ENCODE measurements at regions not wholly inside any gene's neighbourhood (a gene's known extent, or its start where the extent isn't known, plus 50 kb on each side); places are given as distances from the start of the nearest gene placed in this dataset.
"Not testable (repeated sequence)": the region's sequence is repeated elsewhere in the genome, so short reads cannot be mapped to it uniquely, and the experiment has no call there.

DNA sequence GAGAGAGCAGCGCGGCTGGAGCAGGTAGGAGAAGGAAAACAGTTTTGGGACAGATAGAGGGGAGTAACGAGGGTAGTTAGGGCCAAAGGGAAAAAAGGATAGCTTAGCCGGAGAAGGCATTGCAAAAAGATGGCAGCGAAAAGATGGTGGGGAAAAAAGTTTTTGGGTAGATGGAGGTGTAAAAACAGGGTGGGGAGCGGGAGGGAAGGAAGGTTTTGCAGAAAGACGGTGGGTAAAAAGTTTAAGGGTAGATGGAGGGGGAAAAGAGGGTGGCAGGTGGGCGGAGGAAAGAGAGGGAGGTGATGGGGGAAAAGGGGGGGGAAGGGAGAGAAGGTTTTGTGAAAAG, 174.2 kb downstream of the USP22 start:
- not testable (repeated sequence) for FAIRE-seq; H3K36me3 ChIP-seq (ENCODE audit: control insufficient read depth, insufficient read depth, low read length); H3K4me3 ChIP-seq (ENCODE audit: low read depth, low read length); H3K27me3 ChIP-seq (ENCODE audit: control insufficient read depth, insufficient read depth, low read length); DNase-seq (ENCODE audit: low read depth)

DNA sequence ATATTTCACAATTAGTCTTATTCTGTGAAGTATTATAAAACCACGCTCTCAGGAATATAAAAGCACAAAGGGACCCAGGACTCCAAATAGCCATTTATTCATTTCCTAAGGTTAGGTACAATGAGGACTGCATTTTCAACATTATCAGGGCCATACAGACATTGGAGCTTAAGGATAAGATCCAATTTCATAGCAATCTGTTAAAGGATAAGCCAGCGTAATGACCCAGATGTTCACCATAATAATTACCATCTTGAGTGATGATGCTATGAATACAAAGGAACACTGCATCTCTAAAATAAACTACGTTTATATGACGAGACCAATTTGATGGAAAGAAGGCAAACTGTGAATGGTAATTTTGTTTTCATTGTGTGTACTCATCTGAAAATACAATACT, 169.6 kb downstream of the USP22 start:
- not testable (repeated sequence) for H3K27me3 ChIP-seq (ENCODE audit: control insufficient read depth, insufficient read depth, low read length); DNase-seq (ENCODE audit: low read depth); H3K4me3 ChIP-seq (ENCODE audit: low read depth, low read length); FAIRE-seq; H3K36me3 ChIP-seq (ENCODE audit: control insufficient read depth, insufficient read depth, low read length)

DNA sequence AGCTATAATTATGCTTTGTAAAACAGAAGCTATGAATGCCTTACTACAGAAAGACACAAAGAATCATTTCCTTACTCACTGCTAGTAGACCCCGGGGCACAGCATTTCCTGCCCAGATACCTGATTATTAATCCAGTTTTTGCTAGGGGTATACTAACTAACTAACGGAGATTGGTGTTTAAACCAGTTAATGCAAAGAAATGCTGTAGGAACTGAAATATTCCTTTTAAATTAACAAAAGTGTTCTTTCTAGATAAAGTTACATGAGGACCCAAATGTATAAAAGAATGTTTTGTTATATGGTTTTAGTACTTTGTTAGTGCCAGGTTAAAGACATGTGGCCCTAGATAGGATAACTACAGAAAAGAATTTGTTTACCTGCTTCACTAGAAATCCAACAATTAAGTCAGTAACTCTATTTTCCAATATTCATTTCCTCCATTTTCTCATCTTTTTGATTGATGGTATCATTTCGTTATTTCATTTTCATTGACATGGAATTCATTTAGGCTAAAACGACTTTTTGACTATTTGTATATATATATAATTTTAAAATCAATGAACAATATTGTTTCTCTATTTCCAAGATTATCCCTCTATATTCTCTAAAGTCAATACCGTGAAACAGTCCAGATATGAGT, 169.0 kb downstream of the USP22 start:
- not testable (repeated sequence) for H3K36me3 ChIP-seq (ENCODE audit: control insufficient read depth, insufficient read depth, low read length); FAIRE-seq; DNase-seq (ENCODE audit: low read depth); H3K4me3 ChIP-seq (ENCODE audit: low read depth, low read length); H3K27me3 ChIP-seq (ENCODE audit: control insufficient read depth, insufficient read depth, low read length)

DNA sequence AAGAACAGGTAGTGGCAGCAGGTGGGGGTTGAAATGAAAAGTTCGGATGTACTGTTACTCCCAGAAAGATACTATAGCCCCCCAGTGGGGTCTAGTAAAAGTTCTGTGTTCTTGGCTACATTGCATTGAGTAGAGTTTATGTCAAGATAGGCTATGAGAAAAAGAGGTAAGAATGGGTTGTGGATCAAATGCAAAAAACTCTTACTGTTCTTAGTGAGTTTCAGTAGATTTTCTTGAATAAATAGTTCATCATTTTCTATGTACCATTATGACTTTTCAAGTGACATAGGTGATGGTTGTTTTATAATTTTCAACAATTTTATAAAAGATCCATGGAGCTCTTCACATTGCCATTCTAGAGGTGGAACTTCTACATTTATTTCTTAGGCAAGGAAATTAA, 165.4 kb downstream of the USP22 start:
- not testable (repeated sequence) for H3K36me3 ChIP-seq (ENCODE audit: control insufficient read depth, insufficient read depth, low read length); H3K27me3 ChIP-seq (ENCODE audit: control insufficient read depth, insufficient read depth, low read length); H3K4me3 ChIP-seq (ENCODE audit: low read depth, low read length); FAIRE-seq; DNase-seq (ENCODE audit: low read depth)

DNA sequence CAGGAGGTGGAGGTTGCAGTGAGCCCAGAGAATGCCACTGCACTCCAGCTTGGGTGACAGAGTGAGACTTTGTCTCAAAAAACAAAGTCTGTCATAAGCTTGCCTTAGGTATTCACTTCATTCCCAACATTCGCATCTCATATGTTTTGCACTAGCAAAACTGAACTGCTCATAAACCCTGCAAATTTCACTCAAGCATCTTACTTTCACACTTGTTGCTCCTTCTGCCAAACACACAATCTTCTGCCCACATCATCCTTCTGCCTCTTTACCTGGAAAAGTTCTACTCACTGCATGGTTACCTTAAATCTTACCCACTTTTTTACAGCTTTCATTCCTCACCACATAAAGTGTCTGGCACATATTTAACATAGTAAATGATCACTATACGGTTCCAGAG, 152.5 kb downstream of the USP22 start:
- FAIRE-seq (no peak), DNase-seq (ENCODE audit: low read depth) (no peak)
- no peaks in the 10 kb centered on the region for H3K36me3 ChIP-seq (ENCODE audit: control insufficient read depth, insufficient read depth, low read length)
- H3K4me3 ChIP-seq (ENCODE audit: low read depth, low read length): no peak overlapping the region
- H3K27me3 ChIP-seq (ENCODE audit: control insufficient read depth, insufficient read depth, low read length): peaks cover 4% of the 10 kb centered on the region
- TF ChIP-seq, protein P1, sequence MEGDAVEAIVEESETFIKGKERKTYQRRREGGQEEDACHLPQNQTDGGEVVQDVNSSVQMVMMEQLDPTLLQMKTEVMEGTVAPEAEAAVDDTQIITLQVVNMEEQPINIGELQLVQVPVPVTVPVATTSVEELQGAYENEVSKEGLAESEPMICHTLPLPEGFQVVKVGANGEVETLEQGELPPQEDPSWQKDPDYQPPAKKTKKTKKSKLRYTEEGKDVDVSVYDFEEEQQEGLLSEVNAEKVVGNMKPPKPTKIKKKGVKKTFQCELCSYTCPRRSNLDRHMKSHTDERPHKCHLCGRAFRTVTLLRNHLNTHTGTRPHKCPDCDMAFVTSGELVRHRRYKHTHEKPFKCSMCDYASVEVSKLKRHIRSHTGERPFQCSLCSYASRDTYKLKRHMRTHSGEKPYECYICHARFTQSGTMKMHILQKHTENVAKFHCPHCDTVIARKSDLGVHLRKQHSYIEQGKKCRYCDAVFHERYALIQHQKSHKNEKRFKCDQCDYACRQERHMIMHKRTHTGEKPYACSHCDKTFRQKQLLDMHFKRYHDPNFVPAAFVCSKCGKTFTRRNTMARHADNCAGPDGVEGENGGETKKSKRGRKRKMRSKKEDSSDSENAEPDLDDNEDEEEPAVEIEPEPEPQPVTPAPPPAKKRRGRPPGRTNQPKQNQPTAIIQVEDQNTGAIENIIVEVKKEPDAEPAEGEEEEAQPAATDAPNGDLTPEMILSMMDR (IDR thresholded peaks at IDR 0.05; ENCODE audit: insufficient read depth, low read length, severe bottlenecking): no peak

DNA sequence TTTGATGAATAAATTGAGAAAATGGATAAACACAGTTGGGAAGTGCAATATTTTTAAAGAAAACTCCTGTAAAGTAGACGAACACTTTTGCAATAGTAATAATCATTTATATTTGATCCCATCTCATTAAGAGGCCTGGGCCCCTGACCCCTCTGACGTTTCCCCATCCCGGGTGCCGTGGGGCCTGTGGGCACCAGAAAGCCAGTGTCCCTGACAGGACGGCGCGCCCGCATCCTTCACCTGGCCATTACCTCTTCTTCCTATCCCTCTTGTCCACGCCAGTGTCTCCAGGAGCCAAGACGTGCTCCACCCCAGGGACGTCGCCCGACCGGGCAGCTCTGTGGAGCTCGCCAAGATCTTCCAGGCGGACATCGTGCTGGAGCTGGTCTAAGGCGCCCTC, 147.4 kb downstream of the USP22 start:
- FAIRE-seq; H3K36me3 ChIP-seq (ENCODE audit: control insufficient read depth, insufficient read depth, low read length); DNase-seq (ENCODE audit: low read depth); H3K27me3 ChIP-seq (ENCODE audit: control insufficient read depth, insufficient read depth, low read length); H3K4me3 ChIP-seq (ENCODE audit: low read depth, low read length): not testable (repeated sequence)

DNA sequence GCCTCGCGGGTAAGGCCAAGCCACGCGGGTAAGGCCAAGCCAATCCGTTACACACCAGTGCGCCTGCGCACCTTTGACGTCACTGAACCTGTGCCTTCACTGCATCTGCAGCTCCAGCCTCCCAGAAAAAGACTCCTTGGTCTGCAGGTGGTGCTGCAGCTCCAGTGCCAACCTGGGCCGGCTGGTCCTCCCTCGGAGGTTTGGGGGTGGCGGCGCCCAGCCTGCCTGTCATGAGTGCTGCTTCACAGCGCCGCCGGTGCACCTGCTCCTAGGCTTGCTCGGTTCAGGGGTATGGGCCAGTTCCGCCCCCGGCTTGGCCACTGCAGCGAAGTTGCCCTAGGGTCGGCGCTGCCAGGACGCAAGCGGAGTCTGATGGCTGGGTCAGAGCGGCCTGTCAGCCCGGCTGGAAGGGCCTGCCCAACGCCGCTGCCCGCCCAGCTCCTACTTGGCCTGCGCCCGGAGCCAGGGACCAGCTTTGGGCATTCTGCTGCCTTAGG, 146.6 kb downstream of the USP22 start:
- no peak overlapping the region for H3K4me3 ChIP-seq (ENCODE audit: low read depth, low read length)
- H3K36me3 ChIP-seq (ENCODE audit: control insufficient read depth, insufficient read depth, low read length): no peaks in the 10 kb centered on the region
- no peak for FAIRE-seq
- no peak for DNase-seq (ENCODE audit: low read depth)
- TF ChIP-seq, protein P1 (IDR thresholded peaks at IDR 0.05; ENCODE audit: insufficient read depth, low read length, severe bottlenecking): peak; percentile 20
- H3K27me3 ChIP-seq (ENCODE audit: control insufficient read depth, insufficient read depth, low read length): no peaks in the 10 kb centered on the region

DNA sequence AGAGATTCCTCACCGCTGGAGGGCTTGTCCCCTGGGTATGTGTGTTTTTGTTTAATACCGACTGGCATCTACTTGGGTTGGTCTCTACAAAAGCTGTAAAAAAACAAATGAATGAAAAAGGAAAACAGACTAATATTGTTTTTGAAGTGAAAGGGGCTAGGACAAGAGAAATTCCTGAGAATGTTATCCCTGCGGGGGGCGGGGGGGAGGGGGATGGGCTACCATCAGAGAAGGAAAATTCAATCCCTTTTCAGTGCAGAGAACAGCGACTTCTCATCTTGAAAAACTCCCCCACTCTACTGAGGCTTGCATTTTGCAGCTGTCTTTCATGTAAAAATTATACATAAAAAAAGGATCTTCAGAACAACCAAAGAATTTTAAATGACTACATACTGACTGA, 144.1 kb downstream of the USP22 start:
- not testable (repeated sequence) for FAIRE-seq; DNase-seq (ENCODE audit: low read depth)

DNA sequence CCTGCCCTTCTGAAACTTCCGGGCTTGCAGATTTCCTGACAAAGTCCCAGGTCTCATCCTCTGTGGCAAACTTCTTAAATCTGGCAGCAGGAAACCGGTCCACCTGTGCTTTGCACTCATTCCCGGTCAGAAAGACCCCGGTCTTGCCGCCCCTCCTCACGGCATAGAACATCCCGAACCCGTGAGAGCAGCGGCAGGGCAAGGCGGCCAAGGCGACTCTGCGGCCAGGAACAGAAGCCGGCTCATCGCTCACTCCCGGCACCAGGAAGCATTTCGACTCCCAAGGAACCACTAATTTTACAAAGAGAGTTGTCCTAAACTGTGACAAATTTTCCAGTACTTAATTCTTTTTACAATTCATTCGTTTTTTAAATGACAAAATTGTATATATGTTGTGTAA, 140.3 kb downstream of the USP22 start:
- not testable (repeated sequence) for H3K27me3 ChIP-seq (ENCODE audit: control insufficient read depth, insufficient read depth, low read length); DNase-seq (ENCODE audit: low read depth); FAIRE-seq; H3K4me3 ChIP-seq (ENCODE audit: low read depth, low read length); H3K36me3 ChIP-seq (ENCODE audit: control insufficient read depth, insufficient read depth, low read length)

More for the DNA sequence above, 144.1 kb downstream of the USP22 start:
- not testable (repeated sequence) for H3K27me3 ChIP-seq (ENCODE audit: control insufficient read depth, insufficient read depth, low read length); H3K4me3 ChIP-seq (ENCODE audit: low read depth, low read length); H3K36me3 ChIP-seq (ENCODE audit: control insufficient read depth, insufficient read depth, low read length)

DNA sequence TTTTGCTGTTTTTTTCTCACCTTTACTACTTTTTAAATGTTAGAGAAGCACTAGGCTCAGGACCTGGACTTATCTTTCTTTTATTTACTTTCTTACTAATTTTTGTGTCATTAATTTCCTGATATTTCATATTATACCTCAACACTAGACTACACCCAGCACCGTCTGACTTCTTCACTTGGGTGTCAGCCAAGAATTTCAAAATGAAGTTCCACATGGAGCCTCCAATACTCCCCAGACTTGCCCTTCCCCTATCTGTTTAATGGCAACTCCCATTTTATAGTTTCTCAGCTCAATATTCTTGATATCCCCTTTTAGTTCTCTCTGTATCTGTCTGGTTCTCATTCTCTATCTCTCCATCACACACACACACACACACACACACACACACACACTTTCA, 139.3 kb downstream of the USP22 start:
- not testable (repeated sequence) for H3K4me3 ChIP-seq (ENCODE audit: low read depth, low read length); FAIRE-seq; H3K36me3 ChIP-seq (ENCODE audit: control insufficient read depth, insufficient read depth, low read length); H3K27me3 ChIP-seq (ENCODE audit: control insufficient read depth, insufficient read depth, low read length)
- peak; percentile 46 for DNase-seq (ENCODE audit: low read depth)

Data from bronchial epithelial cell (primary cell).